Amygdala (tissue), 56 donors: ENCODE measurements at regions not wholly inside any gene's neighbourhood (a gene's known extent, or its start where the extent isn't known, plus 50 kb on each side); places are given as distances from the start of the nearest gene placed in this dataset.
"Not testable (repeated sequence)": the region's sequence is repeated elsewhere in the genome, so short reads cannot be mapped to it uniquely, and the experiment has no call there.

Experiments
- DNase-seq, 56 donors: peaks; one replicate each; lab custom pipeline; 2025; lab: John Stamatoyannopoulos, UW

DNA sequence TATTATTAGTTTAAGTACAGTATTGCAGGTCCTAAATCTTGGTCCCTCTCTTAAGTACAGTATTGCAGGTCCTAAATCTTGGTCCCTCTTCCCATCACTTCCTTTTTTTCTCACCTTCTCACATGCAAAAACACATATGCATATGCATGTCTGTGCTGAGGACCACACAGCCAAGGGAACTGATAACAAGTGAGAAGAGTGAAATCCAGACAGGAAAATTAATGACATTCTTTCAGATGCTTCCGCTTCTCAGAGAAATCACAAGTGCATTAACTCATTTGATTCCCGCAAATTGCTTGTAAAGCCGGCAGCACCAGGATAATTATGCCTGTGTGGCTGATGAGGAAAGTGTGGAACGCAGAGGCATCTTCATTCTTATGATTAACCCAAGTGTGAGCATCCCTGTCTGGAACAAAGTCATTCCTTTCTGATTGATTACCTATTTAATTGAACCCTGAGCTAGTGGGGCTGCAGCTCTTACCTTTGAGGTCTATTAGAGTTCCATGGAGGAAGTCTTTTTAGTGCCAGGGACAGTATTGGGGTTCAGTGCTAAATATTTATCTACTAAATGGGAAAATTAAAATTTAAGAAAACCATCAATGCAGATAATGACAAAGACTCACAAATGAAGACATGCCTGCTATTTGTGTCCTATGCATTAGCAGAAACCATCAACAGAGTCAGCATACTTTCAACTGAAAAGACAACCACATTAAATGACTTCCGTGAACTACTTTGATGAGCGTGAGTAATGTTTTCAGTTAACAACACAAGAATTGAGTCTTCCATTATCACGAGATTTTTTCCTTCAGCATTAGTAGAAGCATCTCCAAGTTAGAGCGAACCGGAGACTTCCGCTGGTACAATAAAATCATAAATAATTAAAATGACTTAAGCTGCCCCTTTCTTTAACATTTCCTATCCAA is 220.4 kb upstream of the SLC35G4 start:
- no peak for DNase-seq

DNA sequence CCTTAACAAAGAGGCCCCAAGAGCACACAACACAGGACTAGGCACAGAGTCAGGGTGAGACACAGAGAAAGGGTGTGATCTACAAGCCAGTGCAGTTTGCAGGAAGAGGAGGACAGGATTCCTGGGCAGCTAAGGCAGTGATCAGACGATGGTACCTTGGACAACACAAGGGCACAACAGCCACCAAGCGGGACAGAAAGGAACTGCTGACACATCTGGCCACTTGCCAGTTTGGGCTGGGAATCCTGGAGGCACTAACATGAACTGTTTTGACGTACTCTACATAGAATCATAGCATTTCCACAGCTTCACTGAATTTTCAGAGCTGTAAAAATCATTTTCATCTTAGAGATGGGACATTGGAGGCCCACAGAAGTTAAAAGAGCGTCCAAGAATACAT is 221.5 kb upstream of the SLC35G4 start:
- DNase-seq: peak in 9 of 56 donors; percentile 2 to 33 (median 17)

DNA sequence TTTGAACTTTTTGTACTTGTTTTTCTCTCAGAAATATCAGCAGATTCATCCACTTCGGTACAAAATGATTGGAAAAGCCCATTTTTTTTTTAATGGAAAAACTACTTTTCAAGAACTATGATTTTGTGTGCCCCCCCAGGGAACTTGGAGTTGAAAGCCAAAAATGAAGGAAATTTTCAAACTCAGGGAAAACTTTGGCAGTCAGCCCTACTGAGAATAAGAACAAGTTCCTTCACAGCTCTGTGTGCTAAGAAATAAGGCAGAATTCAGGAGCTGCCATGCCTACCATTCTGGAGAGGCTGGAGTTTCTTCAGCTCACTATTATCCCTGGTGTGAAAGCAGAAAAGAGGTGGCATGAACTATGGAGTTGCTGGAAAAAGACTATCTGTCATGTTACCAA is 226.0 kb upstream of the SLC35G4 start:
- no peak for DNase-seq

DNA sequence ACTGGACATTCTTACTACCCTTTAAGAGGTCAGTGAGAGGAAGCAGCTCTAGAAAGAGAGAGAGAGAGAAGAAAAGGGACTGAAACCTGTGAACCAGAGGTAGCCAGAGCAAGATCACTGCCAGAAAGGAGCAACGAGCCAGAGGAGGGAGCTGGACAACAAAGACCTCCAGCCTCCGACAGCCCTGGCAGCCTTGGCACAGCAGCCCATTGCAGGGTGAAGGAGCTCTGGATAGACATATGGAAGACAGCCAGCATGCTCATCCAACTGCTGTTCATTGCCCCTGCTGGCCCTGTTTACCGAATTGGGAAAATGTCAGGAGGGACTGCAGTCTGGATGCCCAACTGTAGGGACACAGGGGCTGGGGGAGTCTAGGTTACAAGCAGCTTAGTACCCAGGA is 228.4 kb upstream of the SLC35G4 start:
- DNase-seq: no peak

DNA sequence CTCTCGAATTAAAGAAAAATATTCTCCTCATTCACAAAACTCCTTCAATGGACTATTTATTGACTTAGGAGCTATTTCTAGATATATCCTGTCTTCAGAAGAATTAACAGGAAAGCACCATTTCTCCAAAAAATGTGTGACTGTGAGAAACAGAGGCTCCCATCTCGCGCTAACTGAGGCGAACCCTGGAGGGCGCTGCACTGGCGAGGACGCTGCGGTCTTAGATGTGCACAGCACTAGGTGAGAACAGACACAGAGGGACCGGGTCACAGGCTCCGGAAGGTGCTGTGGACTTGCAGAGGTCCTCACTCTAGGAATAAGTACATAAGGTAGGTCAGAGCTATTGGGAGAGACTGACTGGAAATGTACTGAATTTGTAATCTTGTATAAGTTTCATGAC is 229.7 kb upstream of the SLC35G4 start:
- DNase-seq: no peak

DNA sequence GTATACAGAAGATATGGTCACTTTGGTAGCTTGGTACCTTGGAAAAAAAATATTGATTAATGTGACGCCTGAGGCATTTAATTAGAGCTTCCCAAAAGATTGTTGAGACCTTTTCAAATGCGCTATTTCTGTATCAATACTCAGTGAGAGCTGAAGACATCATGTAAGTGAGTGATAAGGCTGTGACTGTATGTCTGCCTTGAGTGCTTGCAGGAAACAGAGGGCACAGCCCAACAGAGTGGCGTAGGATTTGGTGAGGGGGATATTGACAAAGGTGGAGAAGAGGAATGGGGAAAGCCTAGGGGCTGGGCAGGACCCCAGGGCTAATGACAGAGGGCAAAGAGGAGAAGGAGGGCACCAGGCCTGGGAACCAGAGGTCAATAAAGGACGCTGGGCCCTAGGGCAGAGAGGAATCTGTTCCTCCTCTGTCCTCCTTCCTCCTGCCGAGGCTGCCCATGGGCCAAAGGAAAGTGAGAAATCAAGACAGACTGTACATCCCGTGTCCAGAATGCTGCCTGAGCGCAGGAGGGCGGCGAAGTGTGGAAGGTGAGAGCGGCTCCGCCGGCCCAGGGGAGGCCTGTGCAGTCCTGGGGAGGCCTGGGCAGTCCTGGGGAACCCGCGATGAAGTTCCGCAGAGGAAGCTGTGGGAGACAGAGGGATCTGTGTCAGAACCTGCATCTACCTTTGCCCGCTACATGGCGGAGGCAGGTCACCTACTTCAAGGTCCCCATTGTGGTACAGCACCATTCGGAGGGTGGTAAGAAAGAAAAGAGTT is 228.6 kb upstream of the PIEZO2 start:
- no peak for DNase-seq

DNA sequence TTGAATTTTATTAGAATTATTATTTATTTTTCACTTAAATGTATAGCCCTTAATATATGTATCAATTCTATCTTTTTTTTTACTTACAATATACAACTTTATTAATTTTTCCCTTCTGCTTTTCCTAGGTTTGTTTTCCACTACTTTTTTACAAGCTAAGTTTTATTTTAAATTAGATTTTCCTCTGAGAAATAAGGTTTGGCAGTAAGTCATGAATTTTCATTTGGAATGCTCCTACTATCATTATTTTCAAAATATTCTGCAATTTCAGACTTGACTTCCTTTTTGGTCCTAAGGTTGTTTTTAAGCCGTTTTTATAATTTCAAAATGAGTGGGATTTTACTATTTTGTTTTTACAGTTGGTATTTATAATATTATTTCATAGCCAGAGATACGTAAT is 222.8 kb upstream of the PIEZO2 start:
- DNase-seq: no peak

DNA sequence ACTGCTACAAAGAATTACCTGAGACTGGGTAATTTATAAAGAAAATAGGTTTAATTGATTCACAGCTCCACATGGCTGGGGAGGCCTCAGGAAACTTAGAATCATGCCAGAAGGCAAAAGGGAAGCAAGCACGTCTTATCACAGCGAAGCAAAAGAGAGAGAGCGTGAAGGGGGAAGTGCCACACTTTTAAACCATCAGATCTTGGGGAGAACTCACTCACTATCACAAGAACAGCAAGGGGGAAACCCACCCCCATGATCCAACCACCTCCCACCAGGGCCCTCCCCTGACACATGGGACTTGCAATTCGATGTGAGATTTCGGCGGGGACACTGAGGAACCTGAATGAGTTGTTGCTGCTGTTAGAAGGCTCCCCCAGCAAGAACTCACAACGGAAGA is 220.2 kb upstream of the PIEZO2 start:
- no peak for DNase-seq

DNA sequence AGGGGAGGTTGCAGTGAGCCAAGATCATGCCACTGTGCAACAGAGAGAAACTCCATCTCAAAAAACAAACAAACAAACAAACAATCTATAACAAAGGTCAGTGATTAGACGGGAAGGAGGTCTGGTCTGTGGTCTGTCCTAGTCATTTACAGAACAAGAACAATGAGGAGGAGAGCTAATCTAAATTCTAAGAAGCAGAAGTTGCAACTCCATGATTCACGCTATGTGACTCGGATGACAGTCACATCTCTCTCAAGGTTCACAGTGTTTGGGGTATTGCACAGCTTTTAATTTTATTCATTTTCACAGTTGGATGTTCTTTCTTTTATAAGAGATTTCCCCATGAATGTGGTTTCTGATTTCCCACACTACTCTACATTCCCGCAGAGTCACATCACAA is 218.7 kb upstream of the PIEZO2 start:
- no peak for DNase-seq

DNA sequence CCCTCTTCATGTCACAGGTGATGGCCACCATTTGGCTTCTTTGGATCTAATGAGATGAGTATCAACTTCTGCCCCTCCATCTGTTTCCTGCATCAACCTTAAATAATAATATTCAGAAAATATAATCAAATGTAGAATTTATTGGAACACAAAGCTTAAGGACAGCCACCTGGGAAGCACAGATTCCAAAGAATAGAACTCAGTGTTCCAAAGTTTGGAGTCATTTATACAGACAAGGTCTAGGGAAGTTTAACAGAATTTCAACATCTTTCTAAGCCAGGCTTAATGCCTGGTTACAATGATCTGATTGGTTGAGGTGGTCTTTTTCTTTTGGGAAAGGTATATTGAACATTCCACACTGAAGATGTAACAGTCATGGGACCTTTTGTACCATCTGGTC is 218.0 kb upstream of the PIEZO2 start:
- no peak for DNase-seq

DNA sequence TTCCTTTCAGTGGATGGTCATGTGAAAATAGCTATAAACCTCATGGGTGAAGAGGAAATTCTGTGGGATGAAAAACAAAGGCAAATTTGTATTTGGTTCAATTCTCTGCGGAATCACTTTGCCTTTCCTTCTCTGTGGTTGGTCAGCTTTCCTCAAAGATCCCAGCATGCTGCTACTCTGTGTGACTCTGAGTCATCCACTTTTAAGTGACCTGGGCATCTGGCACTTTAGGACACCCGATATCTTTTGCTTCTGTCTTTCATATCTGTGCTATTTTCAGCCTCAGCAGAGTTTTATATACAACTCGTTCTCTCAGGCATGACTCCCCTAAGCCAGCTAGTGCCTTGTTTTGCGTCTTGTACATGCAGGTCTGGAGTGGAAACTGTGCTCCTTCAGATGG is 217.0 kb upstream of the PIEZO2 start:
- DNase-seq: peak in 1 of 56 donors; percentile 15

DNA sequence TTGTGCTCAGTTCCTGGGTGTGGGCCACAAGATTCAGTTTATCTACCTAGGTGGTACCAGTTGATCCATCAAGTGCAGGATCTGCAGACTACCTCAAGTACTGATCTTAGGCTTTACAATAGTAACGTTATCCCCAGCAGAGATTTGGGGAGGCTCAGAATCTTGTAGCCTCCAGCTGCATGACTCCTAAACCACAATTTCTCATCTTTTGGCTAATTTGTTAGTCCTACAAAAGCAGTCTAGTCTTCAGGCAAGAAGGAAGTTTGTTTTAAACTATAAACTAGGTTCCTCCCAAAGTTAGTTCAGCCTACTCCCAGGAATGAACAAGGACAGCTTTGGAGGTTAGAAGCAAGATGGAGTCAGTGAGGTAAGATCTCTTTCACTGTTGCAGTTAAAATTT is 213.5 kb upstream of the PIEZO2 start:
- DNase-seq: no peak

DNA sequence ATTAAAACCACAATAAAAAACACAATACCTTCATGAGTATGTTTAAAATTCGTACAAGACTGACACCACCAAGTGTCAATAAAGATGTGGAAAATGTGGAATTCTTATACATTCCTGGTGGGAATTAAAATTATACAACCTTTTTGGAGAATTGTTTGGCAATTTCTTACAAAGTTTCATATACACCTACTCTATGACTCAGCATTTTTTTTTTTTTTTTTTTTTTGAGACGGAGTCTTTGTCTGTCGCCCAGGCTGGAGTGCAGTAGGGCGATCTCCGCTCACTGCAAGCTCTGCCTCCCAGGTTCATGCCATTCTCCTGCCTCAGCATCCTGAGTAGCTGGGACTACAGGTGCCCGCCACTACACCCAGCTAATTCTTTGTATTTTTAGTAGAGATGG is 212.5 kb upstream of the PIEZO2 start:
- not testable (repeated sequence) for DNase-seq

DNA sequence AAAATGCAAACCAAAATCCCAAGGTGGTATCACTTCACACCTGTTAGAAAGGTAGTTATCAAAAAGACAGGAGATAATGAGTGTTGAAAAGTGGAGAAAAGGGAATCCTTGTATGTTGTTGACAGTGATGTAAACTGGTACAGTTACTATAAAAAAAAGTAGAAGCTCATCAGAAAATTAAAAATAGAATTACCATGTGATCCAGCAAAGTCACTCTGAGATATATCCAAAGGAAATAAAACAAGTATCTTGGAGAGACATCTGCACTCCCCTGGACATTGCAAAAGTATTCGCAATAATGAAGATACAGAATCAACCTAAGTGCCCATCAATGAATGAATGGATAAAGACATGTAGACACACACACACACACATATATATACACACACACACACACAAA is 208.3 kb upstream of the PIEZO2 start:
- no peak for DNase-seq

DNA sequence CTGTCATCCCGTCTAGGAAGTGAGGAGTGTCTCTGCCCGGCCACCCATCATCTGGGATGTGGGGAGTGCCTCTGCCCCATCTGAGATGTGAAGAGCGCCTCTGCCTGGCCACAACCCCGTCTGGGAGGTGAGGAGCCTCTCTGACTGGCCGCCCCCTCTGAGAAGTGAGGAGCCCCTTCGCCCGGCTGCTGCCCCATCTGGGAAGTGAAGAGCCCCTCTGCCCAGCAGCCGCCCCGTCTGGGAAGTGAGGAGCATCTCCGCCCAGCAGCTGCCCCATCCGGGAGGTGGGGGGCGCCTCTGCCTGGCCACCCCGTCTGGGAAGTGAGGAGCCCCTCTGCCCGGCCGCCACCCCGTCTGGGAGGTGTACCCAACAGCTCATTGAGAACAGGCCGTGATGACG is 195.2 kb upstream of the PIEZO2 start:
- not testable (repeated sequence) for DNase-seq

DNA sequence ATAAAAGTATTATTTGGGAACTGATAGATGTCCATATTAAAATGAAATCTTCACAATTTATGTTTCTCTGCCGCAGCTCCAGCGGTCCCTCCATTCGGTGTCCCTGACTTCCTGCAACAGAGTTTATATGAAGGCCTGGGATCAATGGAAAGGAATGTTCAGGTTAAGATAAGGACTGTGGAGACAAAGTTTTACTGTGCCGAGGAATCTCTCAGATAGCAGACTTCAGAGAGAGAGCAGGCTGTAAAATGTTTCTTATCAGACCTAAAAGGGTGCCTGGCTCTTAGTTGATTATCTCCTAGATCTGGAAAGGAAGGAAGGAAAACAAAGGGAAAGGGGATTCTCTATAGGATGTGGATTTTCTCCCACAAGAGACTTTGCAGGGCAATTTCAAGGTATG is 193.7 kb upstream of the PIEZO2 start:
- no peak for DNase-seq

DNA sequence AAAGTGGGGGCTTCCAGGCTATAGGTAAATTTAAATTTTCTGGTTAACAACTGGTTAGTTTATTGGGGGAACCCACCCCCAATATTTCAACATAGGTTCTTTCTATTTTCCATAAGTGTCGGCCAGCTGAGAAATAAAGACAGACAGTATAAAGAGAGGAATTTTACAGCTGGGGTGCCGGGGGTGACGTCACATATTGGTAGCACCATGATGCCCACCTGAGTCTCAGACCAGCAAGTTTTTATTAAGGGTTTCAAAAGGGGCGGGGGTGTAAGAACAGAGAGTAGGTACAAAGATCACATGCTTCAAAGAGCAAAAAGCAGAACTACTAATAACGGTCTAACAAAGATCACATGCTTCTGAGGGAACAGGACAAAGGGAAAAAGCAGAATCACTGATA is 192.7 kb upstream of the PIEZO2 start:
- DNase-seq: not testable (repeated sequence)

DNA sequence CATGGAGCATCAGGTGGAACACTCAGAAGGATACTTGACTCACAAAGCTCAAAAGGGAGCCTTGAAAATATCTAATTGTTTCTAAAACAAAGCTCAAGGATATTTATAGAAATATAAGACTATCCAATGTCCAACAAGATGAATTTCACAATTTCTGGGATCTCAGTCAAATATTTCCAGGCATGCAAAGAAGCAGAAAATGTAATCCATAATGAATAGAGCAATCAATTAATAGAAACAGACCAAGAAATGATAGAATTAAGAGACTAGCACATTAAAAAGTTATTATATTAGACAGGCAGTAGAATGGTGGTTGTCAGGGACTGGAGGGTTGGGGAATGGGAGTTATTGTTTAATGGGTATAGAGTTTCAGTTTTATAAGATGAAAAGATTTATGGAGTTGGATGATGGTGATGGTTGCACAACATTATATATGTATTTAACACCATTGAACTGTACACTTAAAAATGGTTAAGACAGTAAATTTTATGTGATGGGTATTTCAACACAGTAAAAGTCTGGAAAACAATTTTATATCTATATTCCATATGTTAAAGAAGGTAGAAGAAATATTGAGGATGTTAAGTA is 189.9 kb upstream of the PIEZO2 start:
- no peak for DNase-seq

DNA sequence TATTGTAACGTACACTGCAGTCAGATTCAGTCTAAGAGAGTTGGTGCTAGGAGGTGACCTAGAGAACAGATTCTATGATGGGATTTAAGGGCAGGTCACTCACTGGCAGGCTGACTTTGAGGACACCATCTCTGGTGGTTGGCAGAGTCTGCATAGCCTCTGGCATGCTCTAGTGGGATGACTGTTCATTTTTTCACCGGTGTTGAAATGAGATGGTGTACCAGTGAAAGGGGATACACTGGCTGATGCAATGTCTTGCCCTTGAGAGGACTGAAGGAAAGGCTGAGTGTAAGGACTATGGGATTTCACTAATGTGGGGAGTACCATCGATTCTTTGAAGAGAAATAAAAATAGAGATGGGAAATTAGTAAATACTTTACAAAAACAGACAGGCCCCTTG is 186.9 kb upstream of the PIEZO2 start:
- no peak for DNase-seq

DNA sequence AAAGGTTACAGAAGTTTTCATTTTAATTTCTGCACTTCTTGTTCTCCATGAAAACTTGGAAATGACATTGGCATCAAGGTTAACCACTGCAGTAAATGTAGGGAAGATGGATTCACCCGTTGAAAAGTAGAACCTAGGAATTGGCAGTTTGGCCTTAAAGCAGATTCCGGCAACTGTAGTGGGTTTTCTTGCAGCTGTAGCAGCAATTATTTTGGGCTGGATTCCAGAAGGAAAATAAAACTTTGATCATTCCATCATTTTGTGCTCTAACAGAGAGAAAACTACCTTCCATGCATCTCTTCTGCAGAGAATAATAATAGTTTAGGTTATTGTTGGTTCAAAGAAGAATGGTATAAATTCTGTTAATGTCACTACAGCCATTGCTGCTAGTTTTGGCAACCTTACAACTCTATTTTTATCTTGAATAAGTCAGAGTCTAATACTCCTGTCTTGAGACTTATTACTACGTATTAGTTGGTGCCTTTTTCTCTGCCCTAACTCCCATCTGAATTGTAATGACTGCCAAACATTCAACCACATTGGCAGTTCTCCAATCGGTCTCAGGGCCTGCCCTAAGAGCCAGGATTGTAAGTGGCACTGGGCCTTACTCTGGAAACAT is 178.1 kb upstream of the PIEZO2 start:
- peak in 2 of 56 donors; percentile 2 to 4 for DNase-seq
